ENCODE measurements at regions not wholly inside any gene's neighbourhood (a gene's known extent, or its start where the extent isn't known, plus 50 kb on each side); places are given as distances from the start of the nearest gene placed in this dataset.
A peak's percentile ranks its signal among the peaks of the same experiment; 100 is the strongest.

DNA sequence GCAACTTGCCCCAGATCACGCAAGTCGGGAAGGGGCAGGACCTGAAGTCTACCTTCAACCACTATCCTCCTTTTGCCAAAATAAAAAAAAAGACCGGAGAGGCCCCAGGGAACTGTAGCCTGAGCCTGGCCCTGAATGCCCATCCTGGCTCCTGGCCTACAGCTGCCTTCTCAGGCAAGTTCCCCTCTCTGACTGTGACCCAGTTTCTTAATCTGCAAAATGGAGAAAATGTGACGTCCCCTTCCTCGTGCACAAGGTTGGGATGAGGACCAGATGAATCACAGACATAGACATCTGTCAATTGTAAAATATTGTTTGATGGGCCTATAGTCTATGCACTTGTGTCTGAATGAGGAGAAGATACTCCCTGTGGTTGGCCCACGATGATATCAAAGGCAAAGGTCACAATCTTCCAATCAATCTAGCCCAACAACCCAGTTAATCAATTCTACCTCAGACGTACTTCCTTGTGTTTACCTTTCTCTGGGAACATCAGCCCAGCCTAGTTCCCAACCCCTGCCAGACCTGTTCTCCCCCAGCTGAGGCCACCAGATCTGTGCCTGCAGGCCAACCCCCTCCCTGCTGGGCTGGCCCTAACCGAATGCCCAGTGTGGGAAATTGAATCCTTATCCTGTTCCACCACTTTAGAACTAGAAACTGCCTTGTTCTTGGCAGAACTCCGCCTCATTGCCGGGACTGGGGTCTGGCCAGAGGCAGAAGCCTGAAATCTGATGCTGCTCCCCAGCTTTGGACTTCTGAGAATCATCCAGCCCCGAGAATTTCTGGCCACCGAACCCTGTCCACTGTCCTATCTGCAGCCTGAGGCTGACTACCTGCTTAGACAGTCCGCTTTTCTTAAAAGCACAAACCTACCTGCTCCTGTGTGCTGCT lies 101.8 kb upstream of the LIPC start:
- DNase-seq (ENCODE audit: low read depth in 2 of 2): no peak

DNA sequence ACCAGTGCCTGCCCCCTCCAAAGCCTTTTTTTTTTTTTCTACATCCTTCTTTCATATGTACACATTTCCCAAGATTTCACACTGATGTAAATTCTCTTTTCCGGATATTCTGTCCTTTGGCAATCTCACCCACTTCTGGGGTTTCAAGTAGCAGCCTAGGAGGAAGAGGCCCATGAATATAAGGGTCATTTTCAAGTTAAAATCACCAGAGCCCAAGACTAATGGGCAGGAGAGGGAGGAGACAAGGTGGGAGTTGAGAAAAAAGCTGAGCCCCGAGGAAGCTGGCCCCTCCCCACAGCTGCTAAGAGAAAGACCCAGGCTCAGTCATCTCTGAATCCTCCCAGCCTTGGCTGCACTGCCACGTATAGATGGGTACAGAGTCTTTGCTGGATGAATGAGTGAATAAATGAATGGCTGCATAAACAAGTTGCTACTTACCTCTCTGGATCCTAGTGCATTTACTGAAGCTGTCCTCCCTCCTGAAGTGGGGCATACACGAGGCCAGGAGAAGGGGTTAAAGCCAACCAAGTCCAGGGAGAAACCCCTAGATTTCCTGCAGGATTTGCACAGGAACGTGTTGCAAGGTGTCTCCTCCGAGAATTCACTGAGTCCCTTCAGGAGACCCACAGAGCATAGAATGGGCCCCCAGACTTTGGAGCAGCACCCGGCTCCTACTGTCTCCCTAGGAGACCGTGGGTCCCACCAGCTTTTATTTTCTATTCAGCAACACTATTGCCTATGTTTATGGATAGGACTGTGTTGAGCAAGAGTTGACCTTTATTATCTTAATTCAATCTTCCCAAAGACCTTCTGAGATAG lies 100.8 kb upstream of the LIPC start:
- no peak for DNase-seq (ENCODE audit: low read depth in 2 of 2)

DNA sequence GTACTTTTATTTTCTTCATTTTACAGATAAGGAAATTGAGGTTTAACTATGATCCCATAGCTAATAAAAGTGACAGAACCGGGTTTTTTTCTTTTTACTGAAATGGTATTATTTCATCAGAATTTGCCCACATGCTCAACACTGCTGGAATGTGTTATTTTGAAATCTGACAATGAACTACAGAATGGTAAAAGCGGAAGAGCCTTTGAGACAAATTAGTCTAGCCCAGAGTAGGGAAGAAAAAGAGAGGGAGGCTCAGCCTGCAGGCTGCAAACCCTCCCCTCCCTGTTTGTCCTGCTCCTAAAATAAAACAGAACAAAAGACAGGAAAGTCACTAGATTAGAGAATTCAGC lies 100.3 kb upstream of the LIPC start:
- no peak for DNase-seq (ENCODE audit: low read depth in 2 of 2)

DNA sequence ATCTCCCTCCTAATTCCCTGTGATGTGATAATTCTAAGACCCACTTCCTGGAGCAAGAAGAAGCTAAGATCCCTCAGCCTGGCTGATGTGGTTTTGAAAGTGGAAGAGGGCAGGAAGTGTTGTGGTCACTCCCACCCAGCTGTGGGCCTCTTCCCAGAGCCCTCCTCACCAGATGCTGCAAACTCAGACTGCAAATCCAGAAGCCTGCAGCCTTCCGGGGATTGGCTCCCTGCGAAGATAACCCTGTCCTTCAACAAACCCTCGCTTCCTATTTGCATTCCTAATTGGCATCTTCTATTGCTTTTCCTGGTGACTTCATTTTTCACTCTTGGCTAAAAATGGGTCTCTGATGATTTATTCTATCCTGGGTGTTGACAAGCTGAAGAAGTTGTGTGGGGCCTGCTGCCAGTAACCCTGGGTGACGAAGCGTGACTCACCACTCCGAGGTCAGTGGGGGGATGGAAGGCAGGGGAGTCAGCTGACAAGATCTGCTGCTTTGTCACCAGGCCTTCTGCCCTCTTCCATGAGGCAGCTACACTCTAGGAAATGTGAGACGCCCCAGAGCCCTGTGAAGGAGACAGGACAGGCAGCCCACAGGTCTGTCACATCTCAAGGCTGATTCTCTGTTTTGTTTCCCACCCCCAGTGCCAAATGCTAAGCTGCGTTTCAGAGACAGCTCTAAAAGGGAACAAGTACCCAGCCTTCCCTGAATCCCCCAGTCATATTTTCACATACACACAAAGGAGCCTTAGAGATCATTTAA lies 99.7 kb upstream of the LIPC start:
- DNase-seq (ENCODE audit: low read depth in 2 of 2): peak; percentile 82 to 83

DNA sequence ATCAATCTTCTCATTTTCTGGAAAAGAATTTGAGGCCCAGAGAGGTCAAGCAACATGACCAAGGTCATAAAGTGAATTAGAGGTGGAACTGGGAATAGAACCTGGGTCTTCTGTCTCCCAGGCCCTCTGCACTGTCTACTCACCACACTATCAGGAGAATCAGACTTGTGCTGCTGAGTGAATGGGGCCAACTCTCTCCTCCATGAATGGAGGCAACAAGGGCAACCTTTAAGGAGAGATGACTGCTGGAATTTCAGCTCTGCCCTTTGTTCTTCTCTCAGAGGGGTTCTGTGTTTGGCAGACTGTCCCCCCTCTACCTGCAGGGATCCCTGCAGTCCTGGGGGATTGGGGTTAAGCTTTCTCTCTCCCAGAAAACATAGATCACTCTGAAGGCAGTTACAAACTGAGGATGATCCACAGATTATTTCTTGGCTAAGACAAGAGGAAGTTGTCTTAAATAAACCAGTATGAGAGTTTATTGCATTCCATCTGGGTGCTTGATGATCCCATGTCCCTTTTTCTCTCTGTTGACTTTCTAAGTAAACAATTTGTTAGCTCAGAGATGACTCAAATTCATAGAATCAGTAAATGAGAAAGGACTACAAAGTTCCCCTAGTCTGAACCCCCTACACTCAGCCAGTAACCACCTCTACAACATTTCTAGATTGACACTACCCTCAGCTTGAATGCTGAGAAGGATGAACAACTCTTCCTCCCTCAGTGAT lies 99.0 kb upstream of the LIPC start:
- DNase-seq (ENCODE audit: low read depth in 2 of 2): no peak

DNA sequence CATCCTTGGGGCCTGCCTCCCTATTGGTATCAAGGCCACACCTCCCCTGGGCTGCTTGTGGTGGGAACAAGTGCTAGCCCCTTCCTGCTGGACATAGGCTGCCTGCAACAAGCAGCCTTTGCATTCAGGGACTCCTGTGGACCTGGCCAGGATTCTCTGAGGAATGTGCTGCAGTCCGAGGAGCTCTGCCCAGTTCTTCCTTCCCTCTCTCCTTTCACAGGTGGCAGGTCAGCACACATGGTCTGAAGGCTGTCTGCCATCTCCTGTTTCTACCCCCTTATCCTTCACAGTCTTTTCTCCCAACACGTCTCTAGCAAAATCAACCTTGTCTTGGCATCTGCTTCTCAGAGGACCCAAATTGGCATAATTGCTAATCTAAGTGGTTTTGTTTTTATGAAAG lies 97.0 kb upstream of the LIPC start:
- no peak for DNase-seq (ENCODE audit: low read depth in 2 of 2)

DNA sequence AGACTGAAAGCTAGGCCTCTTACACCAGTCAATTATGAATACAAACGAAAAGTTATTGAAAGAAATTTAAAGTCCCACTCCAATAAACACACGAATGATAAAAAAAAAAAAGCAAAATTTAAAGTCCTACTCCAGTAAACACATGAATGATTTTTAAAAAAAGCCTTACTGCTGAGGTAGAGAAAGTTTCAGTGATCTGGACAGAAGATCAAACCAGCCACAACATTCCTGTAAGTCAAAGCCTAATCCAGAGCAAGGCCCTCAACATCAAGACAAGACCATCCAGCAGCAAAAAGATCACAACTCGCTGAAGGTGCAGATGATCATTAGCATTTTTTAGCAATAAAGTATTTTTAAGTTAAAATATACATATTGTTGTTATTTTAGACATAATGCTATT lies 95.6 kb upstream of the LIPC start:
- DNase-seq (ENCODE audit: low read depth in 2 of 2): no peak

DNA sequence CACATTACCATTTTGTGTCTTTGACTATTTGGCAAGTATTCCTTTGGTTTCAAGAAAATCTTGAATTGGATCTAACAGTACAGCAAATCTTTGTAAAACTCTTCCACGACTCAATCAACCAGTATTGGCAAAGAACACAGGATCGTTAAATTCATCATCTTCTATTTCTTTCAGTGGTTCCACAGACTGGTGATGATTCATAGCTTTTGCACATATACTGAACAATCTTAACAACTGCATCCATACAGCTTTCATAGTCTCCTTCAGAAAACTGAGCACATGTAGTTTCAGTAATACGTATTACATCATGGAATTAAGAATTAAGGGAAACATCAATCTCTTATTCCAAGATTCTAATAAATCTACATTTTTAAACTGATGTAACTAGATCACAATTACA lies 91.6 kb upstream of the LIPC start:
- DNase-seq (ENCODE audit: low read depth in 2 of 2): no peak

DNA sequence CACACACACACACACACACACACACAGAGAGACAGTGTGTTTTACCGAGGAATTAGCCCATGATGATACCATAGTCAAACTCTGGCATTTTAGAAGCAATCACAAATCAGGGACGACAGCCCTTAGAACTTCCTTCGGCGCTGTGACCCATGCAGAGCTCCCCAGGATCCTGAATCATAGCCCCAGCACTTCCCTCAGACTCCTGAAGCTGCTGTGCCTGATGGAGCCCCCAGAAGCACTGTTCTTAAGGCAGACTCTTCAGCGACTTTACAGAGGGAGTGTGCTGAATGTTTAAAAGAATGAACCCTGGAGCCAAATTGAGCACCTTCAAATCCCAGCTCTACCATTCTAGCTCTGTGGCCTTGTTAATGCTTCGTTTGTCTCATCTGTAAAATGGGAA lies 89.3 kb upstream of the LIPC start:
- DNase-seq (ENCODE audit: low read depth in 2 of 2): no peak

DNA sequence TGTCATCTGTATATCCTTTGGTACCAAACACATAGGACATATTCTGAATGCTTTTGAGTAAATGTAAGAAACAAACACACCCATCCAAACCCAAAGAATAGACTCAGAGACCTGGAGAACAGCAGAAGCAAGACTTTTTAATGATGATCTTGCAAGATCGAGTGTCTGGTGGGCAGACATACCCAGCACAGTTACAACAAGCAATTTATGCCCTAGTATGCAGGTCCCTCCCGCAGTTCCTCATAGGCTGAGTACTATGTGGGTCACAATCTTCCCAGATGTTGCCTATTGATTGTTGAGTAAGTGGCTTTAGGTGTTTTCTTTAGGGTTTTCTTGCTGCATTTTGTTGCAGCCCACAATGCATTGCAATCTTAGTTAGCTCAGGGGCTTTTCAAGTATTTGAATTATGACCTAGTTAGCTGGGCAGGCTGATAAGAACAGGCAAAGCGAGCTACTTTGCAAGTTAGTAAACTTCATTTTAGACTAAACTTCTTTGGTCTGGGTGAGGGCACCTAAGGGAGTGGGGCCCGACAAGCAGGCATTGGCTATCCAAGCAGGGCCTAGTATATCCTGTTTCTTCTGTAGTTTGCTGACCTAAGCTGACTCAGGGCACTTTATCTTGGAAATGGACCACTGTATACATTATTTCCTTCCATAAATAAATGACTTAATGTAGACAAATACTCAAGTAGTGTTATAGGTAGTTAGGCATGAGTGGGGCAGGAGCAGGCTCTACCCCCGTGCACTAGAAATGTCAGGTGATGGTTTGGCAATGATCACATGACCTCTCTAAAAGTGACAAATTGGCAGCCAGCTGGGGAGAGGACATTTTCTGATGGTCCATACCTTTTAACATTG lies 87.3 kb upstream of the LIPC start:
- DNase-seq (ENCODE audit: low read depth in 2 of 2): no peak

DNA sequence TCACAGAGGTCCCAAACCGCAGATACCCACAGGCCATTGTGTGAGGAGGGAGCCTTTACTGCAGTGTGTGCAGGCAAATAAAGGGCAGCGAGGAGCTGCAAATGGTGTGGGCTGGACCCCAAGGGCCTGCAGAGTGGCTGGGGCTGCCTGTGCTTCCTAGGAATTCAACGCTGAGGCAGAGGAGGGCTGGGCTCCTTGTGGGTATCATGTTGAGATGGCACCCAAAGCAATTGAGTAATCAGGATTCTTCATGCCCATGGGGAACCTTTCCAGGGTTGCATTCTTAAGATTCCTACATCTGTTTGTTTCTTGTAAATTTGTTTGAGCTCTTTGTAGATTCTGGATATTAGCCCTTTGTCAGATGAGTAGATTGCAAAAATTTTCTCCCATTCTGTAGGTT lies 85.4 kb upstream of the LIPC start:
- no peak for DNase-seq (ENCODE audit: low read depth in 2 of 2)

DNA sequence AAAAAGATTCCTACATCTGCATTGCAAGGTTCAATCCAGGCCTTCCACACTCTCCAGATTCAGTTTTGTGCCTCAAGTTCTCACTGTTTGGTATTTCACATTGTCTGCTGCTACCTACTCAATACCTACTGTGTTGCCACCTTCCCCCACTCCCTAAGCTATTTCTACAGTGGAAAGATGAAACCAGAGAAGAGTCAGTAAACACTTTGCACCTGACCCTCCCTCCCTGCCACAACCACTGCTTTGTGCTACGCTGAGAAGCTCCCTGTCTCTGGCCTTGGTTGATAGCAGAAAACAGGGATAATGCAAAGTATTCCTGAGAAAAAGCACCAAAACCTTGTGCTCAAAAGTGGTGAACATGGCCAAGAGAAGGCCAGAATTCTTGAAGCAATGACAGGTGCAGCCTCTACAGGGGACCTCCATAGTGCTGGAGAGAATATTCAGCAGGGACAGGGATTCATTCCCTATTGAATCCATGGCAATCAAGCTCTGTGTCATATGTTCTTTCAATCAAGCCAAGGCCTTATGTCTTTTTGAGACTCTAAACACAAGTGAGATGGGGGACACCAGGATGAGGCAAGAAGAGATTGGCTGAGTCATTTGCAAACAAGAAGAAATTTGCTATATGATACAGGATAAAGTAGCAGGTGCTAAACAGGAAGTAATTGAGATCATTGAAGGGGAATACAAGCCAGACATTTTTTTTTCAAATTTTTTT lies 83.5 kb upstream of the LIPC start:
- DNase-seq (ENCODE audit: low read depth in 2 of 2): no peak

DNA sequence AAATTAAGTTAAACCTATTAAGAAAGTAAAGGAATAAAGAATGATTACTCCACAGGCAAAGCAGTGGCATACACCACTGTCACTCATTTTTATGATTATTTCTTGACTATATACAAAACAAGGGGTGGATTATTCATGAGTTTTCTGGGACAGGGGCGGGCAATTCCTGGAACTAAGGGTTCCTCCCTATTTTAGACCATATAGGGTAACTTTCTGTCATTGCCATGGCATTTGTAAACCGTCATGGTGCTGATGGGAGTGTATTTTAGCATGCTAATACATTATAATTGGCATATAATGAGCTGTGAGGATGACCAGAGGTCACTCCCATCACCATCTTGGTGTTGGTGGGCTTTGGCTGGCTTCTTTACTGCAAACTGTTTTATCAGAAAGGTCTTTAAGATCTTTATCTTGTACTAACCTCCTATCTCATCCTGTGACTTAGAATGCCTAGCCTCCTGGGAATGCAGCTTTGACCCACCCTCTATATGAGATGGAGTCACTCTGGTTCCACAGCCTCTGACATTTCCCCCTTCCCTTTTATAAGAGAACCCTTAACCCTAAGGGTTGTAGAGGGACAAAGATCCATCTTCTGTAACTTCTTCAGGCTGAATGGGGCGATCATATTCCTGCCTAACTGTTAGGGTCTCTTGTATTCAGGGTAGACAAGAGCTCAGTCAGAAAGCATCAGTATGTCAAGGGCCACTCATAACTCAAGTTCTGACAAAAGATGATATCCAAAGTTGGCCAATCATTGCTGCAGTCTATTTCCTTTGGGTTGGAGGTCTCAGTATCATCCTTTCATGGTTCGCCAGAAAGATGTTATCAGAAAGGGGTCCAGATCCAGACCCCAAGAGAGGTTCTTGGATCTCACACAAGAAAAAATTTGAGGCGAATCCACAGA lies 79.5 kb upstream of the LIPC start:
- DNase-seq (ENCODE audit: low read depth in 2 of 2): no peak

DNA sequence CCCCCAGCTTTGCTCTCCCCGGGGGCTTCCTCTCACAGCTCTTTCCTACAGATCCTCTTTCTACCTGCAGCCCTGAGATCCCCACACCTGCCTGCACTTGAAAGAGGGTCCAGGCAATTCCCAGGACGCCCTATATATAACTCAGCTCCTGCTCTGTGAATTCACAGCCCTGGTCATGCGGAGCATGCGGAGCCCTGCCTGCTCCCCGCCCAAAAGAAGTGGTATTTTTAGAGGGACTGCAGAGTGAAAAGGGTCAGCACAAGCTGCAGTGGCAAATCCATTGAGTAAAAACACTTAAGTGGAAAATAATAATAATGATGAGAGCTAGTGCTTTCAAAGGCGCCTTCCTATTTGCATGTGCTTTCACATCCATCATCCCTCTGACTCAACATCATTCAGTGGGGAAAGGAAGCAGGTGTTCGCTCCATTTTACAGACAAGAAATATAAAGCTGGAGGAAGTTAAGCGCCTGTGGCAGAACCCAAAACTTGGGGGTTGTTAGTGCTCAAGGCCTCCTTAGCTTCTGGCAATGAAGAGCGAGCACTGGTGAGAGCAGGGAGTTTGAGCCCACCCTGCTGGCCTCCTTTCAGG lies 76.3 kb upstream of the LIPC start:
- no peak for DNase-seq (ENCODE audit: low read depth in 2 of 2)

DNA sequence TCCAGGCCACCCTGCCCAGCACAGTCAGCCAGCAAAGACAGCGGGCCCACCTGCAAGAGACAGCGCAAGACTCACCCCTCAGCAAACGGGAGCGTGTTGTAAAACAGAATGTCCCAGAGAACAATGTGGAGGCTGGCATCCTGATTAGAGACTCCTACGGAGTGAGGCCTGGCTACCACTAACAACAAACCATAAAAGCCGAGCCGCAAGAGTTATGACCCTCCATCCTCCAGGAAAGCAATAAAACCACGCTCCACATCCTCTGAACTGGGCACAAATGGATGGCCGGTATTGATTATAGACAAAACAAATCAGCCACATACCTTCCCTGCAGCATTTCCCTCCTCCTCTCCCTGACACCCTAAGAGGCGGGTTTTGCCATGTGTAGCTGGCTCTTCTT lies 75.8 kb upstream of the LIPC start:
- DNase-seq (ENCODE audit: low read depth in 2 of 2): no peak

DNA sequence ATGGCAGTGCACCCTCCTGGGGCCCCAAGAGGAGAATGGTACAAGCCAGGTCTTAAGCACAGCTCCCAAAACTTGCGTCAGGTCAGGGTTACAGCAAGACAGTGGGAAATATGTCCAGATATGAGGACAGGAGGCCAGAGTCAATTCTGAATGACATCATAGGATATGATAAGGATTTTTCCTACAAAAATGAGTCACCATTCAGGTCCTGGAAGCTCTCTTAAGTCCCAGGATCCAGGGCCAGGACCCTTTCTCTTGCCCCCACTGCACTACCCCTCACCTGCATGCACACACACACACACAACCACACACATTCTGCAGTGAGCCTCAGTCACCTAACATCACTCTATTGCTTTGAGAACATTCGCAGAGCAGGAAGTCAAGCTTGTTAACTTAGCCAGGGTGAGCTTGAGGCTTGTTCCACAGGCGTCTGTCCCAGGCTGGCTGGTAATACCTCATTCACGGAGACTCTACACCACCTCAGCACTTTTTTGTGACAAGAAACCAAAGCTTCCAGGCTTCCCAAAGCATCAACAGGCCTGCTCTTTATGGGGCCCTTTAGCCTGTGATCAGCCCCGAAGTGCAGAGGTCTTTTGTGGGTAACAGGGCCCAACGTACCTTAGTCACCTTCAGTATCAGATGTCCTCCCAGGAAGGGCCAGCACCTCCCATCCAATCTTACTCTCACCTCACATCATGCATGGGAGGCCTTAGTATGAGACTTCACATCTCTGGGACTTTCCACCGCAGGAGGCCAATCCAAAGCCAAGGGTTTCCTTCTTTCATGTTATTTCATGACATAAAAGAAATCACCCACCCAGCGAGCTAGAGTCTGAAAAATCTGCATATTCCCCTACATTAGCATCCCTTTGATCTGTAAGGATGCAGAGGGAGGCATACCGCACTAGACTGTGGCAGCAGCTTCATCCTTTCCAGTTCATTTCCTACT lies 74.0 kb upstream of the LIPC start:
- no peak for DNase-seq (ENCODE audit: low read depth in 2 of 2)

DNA sequence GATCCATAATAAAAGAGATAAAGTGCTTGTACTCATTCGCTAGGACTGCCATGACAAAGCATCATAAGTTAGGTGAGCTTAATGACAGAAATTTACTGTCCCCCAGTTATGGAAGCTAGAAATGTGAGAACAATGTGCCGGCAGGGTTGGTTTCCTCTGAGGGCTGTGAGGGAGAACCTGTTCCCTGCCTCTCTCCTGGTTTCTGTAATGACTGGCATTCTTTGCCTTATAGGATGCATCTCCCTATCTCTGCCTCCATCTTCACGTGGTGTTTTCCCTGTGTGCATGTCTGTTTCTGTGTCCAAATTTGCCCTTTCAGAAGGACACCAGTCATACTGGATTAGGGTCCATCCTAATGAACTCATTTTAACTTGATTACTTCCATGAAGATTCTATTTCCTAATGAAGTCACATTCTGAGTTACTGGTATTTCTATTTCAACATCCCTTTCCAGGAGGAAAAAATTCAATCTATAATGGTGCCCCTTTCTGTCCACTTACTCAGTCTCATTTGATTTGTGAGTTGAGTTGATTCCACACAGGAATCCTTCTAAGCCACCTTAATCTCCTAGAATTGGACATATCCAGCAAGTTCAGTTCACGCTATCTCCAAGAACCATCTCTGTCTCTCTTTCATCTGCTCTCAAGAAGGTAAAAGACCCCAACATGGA lies 71.2 kb upstream of the LIPC start:
- DNase-seq (ENCODE audit: low read depth in 2 of 2): no peak

Measured in activated CD8-positive, alpha-beta memory T cell treated with anti-CD3 and anti-CD28 coated beads for 4 hours (primary cell).